LNCAP (cell line): ENCODE measurements at regions not wholly inside any gene's neighbourhood (a gene's known extent, or its start where the extent isn't known, plus 50 kb on each side); places are given as distances from the start of the nearest gene placed in this dataset.

ENCODE experiments used
- CTCF ChIP-seq: fragments of 450-650 bp; IDR thresholded peaks from 2 replicates; pipeline ENCODE4 v1.5.1; 2017; ENCODE audit warnings: mild to moderate bottlenecking

DNA sequence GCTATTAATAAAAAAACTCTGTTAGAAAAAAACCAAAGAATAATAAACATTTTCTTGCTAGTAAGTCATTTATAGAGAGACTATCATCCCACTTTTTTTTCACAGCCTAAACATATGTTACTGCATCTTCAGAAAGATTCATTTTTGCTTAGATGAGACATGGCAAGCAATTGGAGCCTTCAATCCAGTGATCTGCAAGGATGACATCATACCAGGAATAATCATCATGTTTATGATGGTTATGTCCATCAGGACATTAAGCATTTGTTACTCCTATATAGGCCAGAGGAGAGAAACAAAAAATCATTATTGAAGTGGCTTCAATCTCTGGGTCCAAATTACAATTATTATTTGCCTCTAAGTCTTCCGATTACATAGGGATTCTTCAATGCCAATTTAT is 626.3 kb upstream of the CCNG1 start:
- TF ChIP-seq CTCF = no peak

GRCh38 chr5:162816816-162817215 is 620.6 kb upstream of the CCNG1 start:
- no peak for TF ChIP-seq CTCF

- no peak for TF ChIP-seq CTCF
These were observed 620.0 kb upstream of the CCNG1 start for GRCh38 chr5:162817364-162817763.

DNA sequence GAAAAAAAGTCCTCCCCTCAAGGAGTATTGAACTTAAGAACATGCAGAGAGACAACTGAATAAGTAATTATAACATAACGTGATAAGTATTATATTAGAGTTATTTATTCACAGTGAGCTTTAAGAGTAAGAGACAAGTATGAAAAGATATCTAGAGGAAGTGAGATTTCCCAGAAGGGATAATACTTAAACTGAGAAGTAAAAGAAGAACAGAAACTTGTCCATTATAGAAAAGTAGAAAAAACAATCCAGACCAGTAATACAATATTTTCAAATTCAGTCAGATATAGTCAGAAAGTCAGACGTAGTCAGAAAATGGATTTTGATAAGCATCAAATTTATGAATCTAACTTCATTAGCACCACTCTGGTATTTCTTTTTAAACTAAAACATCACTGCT is 613.0 kb upstream of the CCNG1 start:
- no peak for TF ChIP-seq CTCF

- TF ChIP-seq CTCF = no peak
These were observed 600.2 kb upstream of the CCNG1 start for GRCh38 chr5:162837155-162837554.

- no peak for TF ChIP-seq CTCF
These were observed 594.7 kb upstream of the CCNG1 start for GRCh38 chr5:162842727-162843126.

GRCh38 chr5:162852134-162852533 is 585.3 kb upstream of the CCNG1 start:
- TF ChIP-seq CTCF = no peak

GRCh38 chr5:162858770-162859169 is 578.6 kb upstream of the CCNG1 start:
- TF ChIP-seq CTCF = no peak
